ENCODE measurements at regions not wholly inside any gene's neighbourhood (a gene's known extent, or its start where the extent isn't known, plus 50 kb on each side); places are given as distances from the start of the nearest gene placed in this dataset.

GRCh38 chr4:181536811-181537434, 706.3 kb upstream of the TENM3 start:
- no peaks in the 10 kb centered on the region for H3K36me3 ChIP-seq (ENCODE audit: insufficient read depth, low read depth, low read length)
- H3K4me3 ChIP-seq (ENCODE audit: low read length), result no peak overlapping the region
- no peak overlapping the region for H3K27ac ChIP-seq (ENCODE audit: low read length)
- no peak overlapping the region for H3K9ac ChIP-seq (ENCODE audit: low read depth, low read length)
- no peaks in the 10 kb centered on the region for H3K4me1 ChIP-seq (ENCODE audit: insufficient read depth, low read length)
- no peaks in the 10 kb centered on the region for H3K27me3 ChIP-seq (ENCODE audit: insufficient read depth, low read length)
- no peaks in the 10 kb centered on the region for H3K9me3 ChIP-seq (ENCODE audit: insufficient read depth, low read depth, low read length)

GRCh38 chr4:181538431-181538830, 704.8 kb upstream of the TENM3 start:
- H3K27ac ChIP-seq (ENCODE audit: low read length), result no peak overlapping the region
- H3K27me3 ChIP-seq (ENCODE audit: insufficient read depth, low read length), result no peaks in the 10 kb centered on the region
- H3K36me3 ChIP-seq (ENCODE audit: insufficient read depth, low read depth, low read length), result no peaks in the 10 kb centered on the region
- H3K4me1 ChIP-seq (ENCODE audit: insufficient read depth, low read length), result no peaks in the 10 kb centered on the region
- H3K4me3 ChIP-seq (ENCODE audit: low read length), result no peak overlapping the region
- H3K9ac ChIP-seq (ENCODE audit: low read depth, low read length), result no peak overlapping the region
- no peaks in the 10 kb centered on the region for H3K9me3 ChIP-seq (ENCODE audit: insufficient read depth, low read depth, low read length)

- Histone ChIP-seq H3K27ac (ENCODE audit: low read length) (no peak overlapping the region), H3K9ac (ENCODE audit: low read depth, low read length) (no peak overlapping the region), H3K9me3 (ENCODE audit: insufficient read depth, low read depth, low read length) (no peaks in the 10 kb centered on the region), H3K4me3 (ENCODE audit: low read length) (no peak overlapping the region), H3K4me1 (ENCODE audit: insufficient read depth, low read length) (no peaks in the 10 kb centered on the region), H3K27me3 (ENCODE audit: insufficient read depth, low read length) (no peaks in the 10 kb centered on the region), H3K36me3 (ENCODE audit: insufficient read depth, low read depth, low read length) (no peaks in the 10 kb centered on the region)
These were observed 701.8 kb upstream of the TENM3 start for GRCh38 chr4:181541396-181541795.

- no peaks in the 10 kb centered on the region for H3K36me3 ChIP-seq (ENCODE audit: insufficient read depth, low read depth, low read length)
- no peak overlapping the region for H3K9ac ChIP-seq (ENCODE audit: low read depth, low read length)
- no peak overlapping the region for H3K27ac ChIP-seq (ENCODE audit: low read length)
- H3K4me3 ChIP-seq (ENCODE audit: low read length), result no peak overlapping the region
- peaks cover 10% of the 10 kb centered on the region for H3K4me1 ChIP-seq (ENCODE audit: insufficient read depth, low read length)
- H3K27me3 ChIP-seq (ENCODE audit: insufficient read depth, low read length), result no peaks in the 10 kb centered on the region
- no peaks in the 10 kb centered on the region for H3K9me3 ChIP-seq (ENCODE audit: insufficient read depth, low read depth, low read length)
These were observed 694.2 kb upstream of the TENM3 start for GRCh38 chr4:181548873-181549575.

- no peaks in the 10 kb centered on the region for H3K27me3 ChIP-seq (ENCODE audit: insufficient read depth, low read length)
- H3K9me3 ChIP-seq (ENCODE audit: insufficient read depth, low read depth, low read length), result no peaks in the 10 kb centered on the region
- H3K36me3 ChIP-seq (ENCODE audit: insufficient read depth, low read depth, low read length), result no peaks in the 10 kb centered on the region
- H3K9ac ChIP-seq (ENCODE audit: low read depth, low read length), result no peak overlapping the region
- H3K4me3 ChIP-seq (ENCODE audit: low read length), result no peak overlapping the region
- peaks cover 10% of the 10 kb centered on the region for H3K4me1 ChIP-seq (ENCODE audit: insufficient read depth, low read length)
- H3K27ac ChIP-seq (ENCODE audit: low read length), result no peak overlapping the region
These were observed 693.5 kb upstream of the TENM3 start for GRCh38 chr4:181549576-181550188.

- no peak overlapping the region for H3K27ac ChIP-seq (ENCODE audit: low read length)
- no peak overlapping the region for H3K4me3 ChIP-seq (ENCODE audit: low read length)
- H3K4me1 ChIP-seq (ENCODE audit: insufficient read depth, low read length), result peaks cover 10% of the 10 kb centered on the region
- no peaks in the 10 kb centered on the region for H3K9me3 ChIP-seq (ENCODE audit: insufficient read depth, low read depth, low read length)
- H3K27me3 ChIP-seq (ENCODE audit: insufficient read depth, low read length), result no peaks in the 10 kb centered on the region
- no peaks in the 10 kb centered on the region for H3K36me3 ChIP-seq (ENCODE audit: insufficient read depth, low read depth, low read length)
- H3K9ac ChIP-seq (ENCODE audit: low read depth, low read length), result no peak overlapping the region
These were observed 692.8 kb upstream of the TENM3 start for GRCh38 chr4:181550381-181550780.

- Histone ChIP-seq H3K27ac (ENCODE audit: low read length) (no peak overlapping the region), H3K27me3 (ENCODE audit: insufficient read depth, low read length) (no peaks in the 10 kb centered on the region), H3K4me1 (ENCODE audit: insufficient read depth, low read length) (no peaks in the 10 kb centered on the region), H3K9me3 (ENCODE audit: insufficient read depth, low read depth, low read length) (no peaks in the 10 kb centered on the region; the same call in 1 of the 2 replicates), H3K4me3 (ENCODE audit: low read length) (no peak overlapping the region), H3K36me3 (ENCODE audit: insufficient read depth, low read depth, low read length) (no peaks in the 10 kb centered on the region), H3K9ac (ENCODE audit: low read depth, low read length) (no peak overlapping the region)
These were observed 683.6 kb upstream of the TENM3 start for GRCh38 chr4:181559637-181560036.

- H3K4me3 ChIP-seq (ENCODE audit: low read length), result no peak overlapping the region
- H3K9me3 ChIP-seq (ENCODE audit: insufficient read depth, low read depth, low read length), result no peaks in the 10 kb centered on the region; the same call in 1 of the 2 replicates
- H3K27ac ChIP-seq (ENCODE audit: low read length), result no peak overlapping the region
- H3K9ac ChIP-seq (ENCODE audit: low read depth, low read length), result no peak overlapping the region
- H3K27me3 ChIP-seq (ENCODE audit: insufficient read depth, low read length), result no peaks in the 10 kb centered on the region
- H3K4me1 ChIP-seq (ENCODE audit: insufficient read depth, low read length), result 0 out of 2 replicates have a peak, but pooled peaks cover 3% of the 10 kb centered on the region
- H3K36me3 ChIP-seq (ENCODE audit: insufficient read depth, low read depth, low read length), result no peaks in the 10 kb centered on the region
These were observed 680.8 kb upstream of the TENM3 start for GRCh38 chr4:181562399-181562798.

GRCh38 chr4:181564625-181565024, 678.6 kb upstream of the TENM3 start:
- H3K4me3 ChIP-seq (ENCODE audit: low read length), result no peak overlapping the region
- no peaks in the 10 kb centered on the region; the same call in 1 of the 2 replicates for H3K9me3 ChIP-seq (ENCODE audit: insufficient read depth, low read depth, low read length)
- no peak overlapping the region for H3K27ac ChIP-seq (ENCODE audit: low read length)
- no peak overlapping the region for H3K9ac ChIP-seq (ENCODE audit: low read depth, low read length)
- H3K4me1 ChIP-seq (ENCODE audit: insufficient read depth, low read length), result 0 out of 2 replicates have a peak, but pooled peaks cover 3% of the 10 kb centered on the region
- H3K36me3 ChIP-seq (ENCODE audit: insufficient read depth, low read depth, low read length), result no peaks in the 10 kb centered on the region
- no peaks in the 10 kb centered on the region for H3K27me3 ChIP-seq (ENCODE audit: insufficient read depth, low read length)

- Histone ChIP-seq H3K4me3 (ENCODE audit: low read length) (no peak overlapping the region), H3K4me1 (ENCODE audit: insufficient read depth, low read length) (0 out of 2 replicates have a peak, but pooled peaks cover 3% of the 10 kb centered on the region), H3K9ac (ENCODE audit: low read depth, low read length) (no peak overlapping the region; the same call in 1 of the 2 replicates), H3K27ac (ENCODE audit: low read length) (no peak overlapping the region), H3K9me3 (ENCODE audit: insufficient read depth, low read depth, low read length) (no peaks in the 10 kb centered on the region), H3K27me3 (ENCODE audit: insufficient read depth, low read length) (no peaks in the 10 kb centered on the region), H3K36me3 (ENCODE audit: insufficient read depth, low read depth, low read length) (no peaks in the 10 kb centered on the region)
These were observed 676.7 kb upstream of the TENM3 start for GRCh38 chr4:181566490-181566889.

- 0 out of 2 replicates have a peak, but pooled peaks cover 3% of the 10 kb centered on the region for H3K4me1 ChIP-seq (ENCODE audit: insufficient read depth, low read length)
- H3K9ac ChIP-seq (ENCODE audit: low read depth, low read length), result no peak overlapping the region
- no peaks in the 10 kb centered on the region for H3K36me3 ChIP-seq (ENCODE audit: insufficient read depth, low read depth, low read length)
- no peak overlapping the region for H3K27ac ChIP-seq (ENCODE audit: low read length)
- no peak overlapping the region for H3K4me3 ChIP-seq (ENCODE audit: low read length)
- H3K27me3 ChIP-seq (ENCODE audit: insufficient read depth, low read length), result no peaks in the 10 kb centered on the region
- no peaks in the 10 kb centered on the region for H3K9me3 ChIP-seq (ENCODE audit: insufficient read depth, low read depth, low read length)
These were observed 673.6 kb upstream of the TENM3 start for GRCh38 chr4:181569553-181569952.

- Histone ChIP-seq H3K36me3 (ENCODE audit: insufficient read depth, low read depth, low read length) (no peaks in the 10 kb centered on the region), H3K27ac (ENCODE audit: low read length) (no peak overlapping the region), H3K4me1 (ENCODE audit: insufficient read depth, low read length) (no peaks in the 10 kb centered on the region), H3K9me3 (ENCODE audit: insufficient read depth, low read depth, low read length) (no peaks in the 10 kb centered on the region), H3K9ac (ENCODE audit: low read depth, low read length) (no peak overlapping the region), H3K4me3 (ENCODE audit: low read length) (no peak overlapping the region), H3K27me3 (ENCODE audit: insufficient read depth, low read length) (no peaks in the 10 kb centered on the region)
These were observed 664.3 kb upstream of the TENM3 start for GRCh38 chr4:181578911-181579310.

Measured in iPS-20b (cell line).